NCI-H748 treated with DMSO at 0.1 percent for 48 hours (cell line): ENCODE measurements at regions not wholly inside any gene's neighbourhood (a gene's known extent, or its start where the extent isn't known, plus 50 kb on each side); places are given as distances from the start of the nearest gene placed in this dataset.

Experiments used
- DNase-seq: peaks from one replicate; lab custom pipeline; 2025; lab: John Stamatoyannopoulos, UW

- DNase-seq, result no peak
These were observed 741.9 kb downstream of the RFPL4B start for GRCh38 chr6:113089056-113089455.

- DNase-seq, result no peak
These were observed 745.7 kb downstream of the RFPL4B start for GRCh38 chr6:113092795-113093194.

DNA sequence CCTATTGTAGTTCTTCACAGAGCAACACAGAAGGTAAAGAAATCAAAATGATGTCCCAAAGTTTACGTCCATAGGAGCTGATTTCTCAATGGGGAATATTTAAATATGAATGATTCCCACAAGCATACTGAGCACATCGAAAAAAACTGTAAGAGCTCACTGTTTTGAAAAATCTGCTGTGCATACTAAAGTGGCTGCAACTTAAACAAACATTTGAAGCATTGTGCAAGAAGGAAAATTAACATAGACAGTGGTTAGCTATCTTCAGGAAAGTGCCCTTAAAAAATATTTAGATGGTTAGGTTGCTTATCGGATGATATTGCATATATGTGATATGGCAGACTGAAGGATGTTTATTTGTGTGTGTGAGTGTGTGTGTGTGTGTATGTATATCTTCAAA is 747.6 kb downstream of the RFPL4B start:
- DNase-seq, result no peak

DNA sequence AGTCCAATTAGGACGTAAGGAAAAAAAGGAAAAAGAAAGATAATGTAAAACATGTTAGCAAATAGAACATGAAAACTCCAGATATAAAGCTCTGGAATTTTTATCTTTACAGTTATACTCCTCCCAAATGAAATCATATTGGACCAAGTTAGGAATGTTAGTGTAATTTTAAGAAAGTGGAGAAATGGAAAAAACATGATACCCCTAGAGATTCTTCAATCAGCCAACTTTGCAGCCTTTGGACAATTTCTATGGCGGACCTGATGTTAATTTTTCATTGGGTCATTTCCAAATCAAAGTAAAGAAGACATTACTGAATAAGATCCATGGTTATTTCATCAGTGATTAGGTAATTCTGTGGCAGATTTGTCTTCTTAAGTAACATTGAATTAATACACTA is 748.7 kb downstream of the RFPL4B start:
- DNase-seq, result no peak

GRCh38 chr6:113102761-113103160 is 754.4 kb upstream of the MARCKS start:
- DNase-seq, result no peak

GRCh38 chr6:113103634-113104361 is 753.3 kb upstream of the MARCKS start:
- DNase-seq, result no peak

DNA sequence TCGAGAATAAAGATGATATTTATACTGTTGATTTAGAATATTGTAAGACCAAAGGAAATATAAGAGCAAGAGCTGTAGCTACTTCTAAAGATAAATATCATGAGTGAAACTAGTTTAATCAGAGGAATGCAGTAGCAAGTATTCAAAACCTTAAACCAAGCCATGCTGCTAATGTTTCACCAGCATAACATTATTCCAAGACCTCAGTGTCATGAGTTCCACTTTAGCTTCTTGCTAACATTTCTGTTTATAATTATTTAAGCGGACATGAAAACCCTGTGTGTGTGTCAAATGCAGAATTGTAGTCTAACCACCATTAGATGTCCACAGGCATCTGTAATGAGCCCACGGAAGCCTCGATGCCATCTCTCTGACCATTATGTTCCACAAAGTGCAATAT is 752.6 kb upstream of the MARCKS start:
- DNase-seq, result no peak

DNA sequence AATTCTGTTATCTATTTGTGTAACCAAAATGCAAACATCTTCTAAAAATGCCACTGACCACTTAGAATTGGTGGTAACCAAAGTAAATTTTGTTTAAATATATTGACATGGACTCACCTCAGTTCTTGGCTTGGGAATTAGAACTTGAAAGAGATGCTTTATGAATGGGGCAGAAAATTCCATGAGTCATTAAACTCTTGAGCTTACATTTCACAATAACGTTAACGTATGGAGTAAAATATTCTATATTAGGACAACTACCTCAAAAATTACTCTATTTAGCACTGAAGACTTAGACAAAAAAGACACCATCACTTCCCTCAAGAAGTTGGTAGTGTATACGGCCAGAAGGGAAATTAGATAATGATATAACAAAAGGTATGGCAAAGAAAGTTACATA is 752.2 kb upstream of the MARCKS start:
- DNase-seq, result no peak

GRCh38 chr6:113110211-113110610 is 746.9 kb upstream of the MARCKS start:
- no peak for DNase-seq

DNA sequence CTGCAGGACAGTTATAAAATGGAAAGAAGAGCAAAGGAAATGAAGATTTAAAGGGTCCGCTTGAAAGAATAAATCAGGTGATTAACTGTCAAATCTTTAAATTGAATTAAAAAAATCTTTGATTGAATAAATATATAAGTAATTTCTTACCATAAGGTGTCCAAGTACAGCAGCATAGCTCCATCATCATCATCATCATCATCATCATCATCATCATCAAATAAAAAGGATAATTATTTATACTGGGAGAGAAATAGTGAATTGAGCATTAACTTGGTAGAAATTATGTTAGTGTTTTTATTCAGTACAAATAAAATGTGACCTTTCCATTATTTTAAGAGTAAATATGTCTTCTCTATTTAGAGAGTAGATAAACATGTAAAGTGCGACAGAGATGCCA is 745.6 kb upstream of the MARCKS start:
- DNase-seq, result no peak

DNA sequence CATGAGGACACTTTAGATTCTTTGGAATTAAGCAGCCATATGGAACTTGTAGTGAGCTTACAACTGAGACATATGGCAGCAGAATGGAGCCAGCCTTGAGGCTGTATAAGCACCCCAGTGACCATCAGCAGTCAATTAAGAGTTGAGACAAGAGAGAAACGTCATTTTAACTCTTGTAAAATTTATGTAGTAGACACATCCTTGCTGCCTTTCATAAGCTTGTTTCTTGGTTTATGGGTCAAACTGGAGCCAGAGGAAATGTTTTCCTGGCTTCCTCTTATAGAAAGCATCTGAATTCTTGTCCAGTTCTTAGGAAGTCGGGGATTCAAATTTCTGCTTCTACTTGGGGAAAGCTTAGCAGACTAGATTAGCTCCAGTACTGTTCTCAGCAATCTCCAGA is 745.1 kb upstream of the MARCKS start:
- no peak for DNase-seq

DNA sequence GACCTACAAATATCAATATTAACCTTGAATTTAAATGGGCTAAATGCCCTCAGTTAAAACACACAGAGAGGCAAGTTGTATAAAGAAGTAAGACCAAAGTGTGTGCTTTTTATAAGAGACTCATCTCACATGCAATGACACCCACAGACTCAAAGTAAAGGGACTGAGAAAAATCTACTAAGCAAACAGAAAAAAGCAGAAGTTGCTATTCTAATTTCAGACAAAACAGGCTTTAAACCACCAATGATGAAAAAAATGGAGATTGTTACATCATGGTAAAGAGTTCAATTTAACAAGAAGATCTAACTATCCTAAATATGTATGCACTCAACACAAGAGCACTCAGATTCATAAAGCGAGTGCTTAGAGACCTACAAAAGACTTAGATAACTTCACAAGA is 741.9 kb upstream of the MARCKS start:
- DNase-seq, result no peak

DNA sequence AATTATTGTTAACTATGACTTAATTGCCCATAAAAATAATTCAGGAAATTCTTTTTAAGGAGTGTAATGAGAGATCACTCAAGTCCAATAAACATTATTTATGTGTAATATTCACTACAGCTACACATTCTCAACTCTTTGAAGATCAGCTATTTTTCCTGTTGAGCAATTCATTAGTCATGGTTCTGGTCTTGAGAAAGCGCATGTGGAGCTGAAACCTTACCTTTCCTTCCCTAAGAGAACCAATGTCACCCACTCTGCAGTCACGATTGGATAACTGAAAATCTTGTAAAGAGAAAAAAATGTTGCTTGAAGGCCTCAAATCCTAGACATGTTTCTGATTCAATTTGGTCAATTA is 736.9 kb upstream of the MARCKS start:
- DNase-seq, result no peak

DNA sequence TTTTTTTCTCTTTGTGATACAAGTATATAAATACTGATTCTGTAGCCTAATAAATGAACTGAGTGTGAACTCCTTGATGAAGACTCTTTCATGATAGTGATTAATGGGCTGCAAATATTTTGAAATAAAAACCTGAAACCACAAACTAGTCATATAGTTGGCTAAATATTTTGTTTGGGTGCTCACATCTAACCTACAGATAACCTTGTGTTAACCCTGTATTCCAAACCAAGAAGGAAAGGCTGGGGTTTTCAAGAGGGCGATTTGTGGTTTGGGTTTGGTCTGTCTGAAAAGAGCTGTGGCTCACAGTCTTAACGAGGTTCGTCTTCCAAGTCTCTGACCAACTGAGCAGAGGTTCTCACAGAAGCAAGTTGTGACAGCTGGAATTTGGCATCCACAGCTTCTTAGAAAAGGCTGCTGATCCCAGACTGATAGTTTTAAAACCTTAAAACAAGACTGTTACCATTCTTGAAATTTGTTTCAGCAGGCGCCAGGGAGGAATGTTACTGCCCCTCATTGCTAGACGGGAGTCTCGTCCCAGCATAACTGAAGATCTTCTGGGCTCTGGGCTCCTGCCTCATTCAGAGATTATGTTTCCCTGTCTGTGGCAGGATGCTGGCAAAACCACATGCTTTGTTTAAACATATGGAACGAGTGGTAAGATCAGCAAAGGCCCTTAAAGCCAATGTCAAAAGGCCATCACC is 736.4 kb upstream of the MARCKS start:
- DNase-seq, result no peak

DNA sequence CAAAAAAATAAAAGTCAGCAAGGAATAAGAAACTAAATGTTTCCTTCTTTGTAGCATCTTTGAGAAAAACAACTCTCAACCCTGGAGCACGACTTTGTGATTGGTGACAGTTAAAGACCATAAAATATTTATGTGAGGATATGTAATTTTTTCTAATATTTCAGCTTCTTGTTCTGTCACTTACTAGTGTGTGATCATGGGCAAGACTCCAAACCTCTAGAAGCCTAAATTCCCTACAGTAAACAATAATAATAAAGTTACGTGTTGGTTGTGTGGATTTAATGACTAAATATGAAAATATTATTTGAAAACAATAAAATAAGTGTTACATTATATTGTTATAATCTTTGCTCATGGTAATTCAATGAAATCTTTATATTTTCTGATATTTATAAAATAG is 735.6 kb upstream of the MARCKS start:
- DNase-seq, result no peak

DNA sequence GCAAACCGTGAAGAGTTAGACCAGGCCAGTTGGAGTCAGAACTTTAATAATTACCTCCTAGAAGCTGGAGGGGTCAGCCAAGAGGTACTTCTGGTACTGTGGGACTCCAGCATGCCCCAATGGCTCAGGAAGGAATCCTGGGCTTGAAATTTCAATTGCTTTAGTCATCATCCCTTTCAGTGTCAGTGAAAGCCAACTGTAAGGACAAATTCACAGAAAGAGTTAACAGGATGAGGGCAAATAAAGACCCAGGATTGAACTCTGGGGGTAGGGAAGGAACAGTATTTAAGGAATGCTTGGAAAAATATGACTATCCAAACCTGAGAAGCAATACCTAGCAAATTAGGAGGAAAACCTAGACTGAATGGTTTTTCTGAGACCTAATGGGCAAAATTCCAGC is 735.1 kb upstream of the MARCKS start:
- no peak for DNase-seq

DNA sequence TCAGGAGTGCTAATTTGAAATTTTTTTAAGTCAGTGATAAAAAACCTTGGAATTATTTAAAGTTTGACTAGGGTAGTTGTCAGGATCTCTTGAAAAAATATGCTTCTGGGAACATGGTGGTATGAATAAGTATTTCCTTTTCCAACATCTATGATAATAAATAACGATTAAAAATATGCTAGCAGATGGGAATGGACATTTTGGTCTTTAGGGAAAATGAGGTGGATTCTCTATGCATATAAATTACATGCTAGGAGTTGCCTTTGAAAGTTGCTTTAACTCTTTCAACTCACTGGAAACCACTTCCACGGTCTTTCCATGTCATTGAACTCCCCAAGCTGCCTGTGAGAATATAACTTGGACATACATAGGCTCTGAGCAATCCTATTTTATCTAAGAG is 731.5 kb upstream of the MARCKS start:
- DNase-seq, result no peak

DNA sequence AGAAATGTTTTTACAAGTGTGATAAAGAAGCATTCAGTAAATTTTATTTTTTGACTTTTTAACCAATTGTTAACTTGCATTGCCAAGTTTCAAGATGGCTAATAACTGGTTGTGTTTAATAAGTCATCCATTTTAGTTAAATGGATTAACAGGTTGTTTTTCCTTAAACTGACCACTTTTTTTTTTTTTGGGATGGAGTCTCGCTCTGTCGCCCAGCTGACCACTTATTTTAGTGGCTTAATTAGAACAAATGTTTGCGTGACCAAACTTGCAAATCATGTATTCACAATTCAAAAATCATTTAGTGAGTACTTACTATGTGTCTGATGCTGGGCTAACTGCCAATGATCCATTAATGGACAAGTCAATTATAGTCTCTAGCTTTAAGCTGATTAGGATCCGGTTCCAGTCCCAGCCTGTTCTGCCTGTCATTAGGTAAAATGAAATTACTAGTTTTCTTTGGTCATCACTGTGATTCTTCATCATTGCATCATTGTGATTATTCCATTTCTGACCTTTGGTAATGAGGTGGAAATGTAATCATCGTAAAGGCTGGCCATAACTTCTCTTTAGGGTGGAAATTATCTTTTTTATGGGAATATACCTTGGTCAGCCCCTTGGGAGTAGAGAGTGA is 729.2 kb upstream of the MARCKS start:
- peak; percentile 53 for DNase-seq

DNA sequence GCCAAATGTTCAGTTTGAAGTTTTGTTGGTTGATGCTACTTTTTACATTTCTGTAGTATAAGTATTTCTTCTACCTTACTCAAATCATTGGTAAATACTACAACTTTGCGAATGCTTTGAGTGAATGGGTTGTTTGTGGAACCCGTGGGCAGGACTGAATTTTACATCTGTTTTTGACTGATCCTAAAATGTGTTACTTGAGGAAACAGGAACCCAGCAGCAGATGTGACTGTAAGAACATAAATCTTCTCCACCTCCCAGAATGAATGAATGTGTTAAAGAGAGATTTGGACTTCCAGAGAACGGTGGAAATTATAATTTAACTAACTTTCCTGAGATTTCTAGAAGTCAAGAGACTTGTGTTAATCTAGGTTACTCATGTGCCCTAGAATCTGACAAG is 728.5 kb upstream of the MARCKS start:
- DNase-seq, result no peak

GRCh38 chr6:113129991-113130390 is 727.2 kb upstream of the MARCKS start:
- DNase-seq, result no peak

- DNase-seq, result no peak
These were observed 719.7 kb upstream of the MARCKS start for GRCh38 chr6:113137426-113137825.

DNA sequence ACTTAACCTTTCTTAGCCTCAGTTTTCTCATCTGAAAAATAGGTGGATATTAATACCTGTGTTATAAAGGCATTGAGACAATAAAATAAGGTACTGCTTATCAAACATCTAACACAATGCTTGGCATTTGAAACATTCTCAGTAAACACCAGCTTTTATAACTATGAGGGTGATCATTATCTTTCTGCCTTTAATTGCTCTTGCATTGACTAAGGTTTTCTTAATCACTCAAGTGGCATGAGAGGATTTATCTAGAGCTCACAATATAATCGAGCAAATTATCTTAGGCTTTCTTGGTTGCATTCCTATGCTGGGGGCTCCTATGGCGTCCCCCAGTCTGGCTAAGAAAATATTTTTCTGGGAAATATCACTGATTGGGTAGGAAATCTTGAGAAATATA is 716.4 kb upstream of the MARCKS start:
- DNase-seq, result no peak

GRCh38 chr6:113141901-113142300 is 715.2 kb upstream of the MARCKS start:
- DNase-seq, result no peak
